Endothelial cell (in vitro differentiated cells): ENCODE measurements at regions not wholly inside any gene's neighbourhood (a gene's known extent, or its start where the extent isn't known, plus 50 kb on each side); places are given as distances from the start of the nearest gene placed in this dataset.

Experiments used
- DNase-seq: peaks from one replicate; pipeline ENCODE4 v3.0.0; 2021; ENCODE audit warnings: low spot score
- H3K27ac Mint-ChIP-seq: one replicate; pipeline ENCODE4 v1.8.0; 2021; ENCODE audit warnings: mixed read lengths, inconsistent platforms; ENCODE audit not compliant: unreplicated experiment
- H3K27me3 Mint-ChIP-seq: one replicate; pipeline ENCODE4 v1.8.0; 2021; ENCODE audit warnings: mild to moderate bottlenecking, moderate library complexity, mixed read lengths, inconsistent platforms; ENCODE audit not compliant: unreplicated experiment
- H3K36me3 Mint-ChIP-seq: one replicate; pipeline ENCODE4 v1.8.0; 2021; ENCODE audit warnings: mild to moderate bottlenecking, low read depth, mixed read lengths, inconsistent platforms; ENCODE audit not compliant: unreplicated experiment
- H3K4me1 Mint-ChIP-seq: one replicate; pipeline ENCODE4 v1.8.0; 2021; ENCODE audit warnings: mild to moderate bottlenecking, mixed read lengths, inconsistent platforms; ENCODE audit not compliant: unreplicated experiment
- H3K4me3 Mint-ChIP-seq: one replicate; pipeline ENCODE4 v1.8.0; 2021; ENCODE audit warnings: mild to moderate bottlenecking, mixed read lengths, inconsistent platforms; ENCODE audit not compliant: unreplicated experiment
- H3K9me3 Mint-ChIP-seq: one replicate; pipeline ENCODE4 v1.8.0; 2021; ENCODE audit warnings: mixed read lengths, inconsistent platforms; ENCODE audit not compliant: unreplicated experiment
- TF ChIP-seq, protein P1 (sequence below): fragments of 200-600 bp; sonication (generic); IDR thresholded peaks from one replicate; pipeline ENCODE4 v1.5.0; 2021; ENCODE audit warnings: antibody characterized with exemption; ENCODE audit not compliant: unreplicated experiment

DNA sequence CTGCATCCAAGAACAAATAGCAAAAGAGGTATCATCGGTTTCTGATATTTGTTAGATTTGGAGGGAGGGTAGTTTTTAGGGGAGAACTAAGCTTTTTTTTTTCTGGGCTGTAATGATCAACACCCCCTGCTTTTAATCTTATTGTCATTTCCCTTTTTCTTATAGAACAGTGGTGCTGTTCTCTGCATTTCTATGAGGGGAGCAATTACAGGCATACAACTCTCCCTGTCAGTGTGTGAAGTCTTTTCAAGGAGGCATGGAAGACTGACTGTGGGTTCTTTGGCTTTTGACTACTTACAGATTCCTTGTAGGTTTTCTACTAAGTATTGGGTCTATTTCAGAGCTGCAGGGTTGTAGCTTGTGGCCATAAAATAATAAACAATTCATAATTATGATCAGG lies 632.3 kb downstream of the TFAP2B start:
- Mint-ChIP-seq H3K27ac (no peak overlapping the region), H3K27me3 (no peaks in the 10 kb centered on the region), H3K36me3 (no peaks in the 10 kb centered on the region), H3K4me3 (no peak overlapping the region), H3K9me3 (no peaks in the 10 kb centered on the region), H3K4me1 (peaks cover 8% of the 10 kb centered on the region)
- TF ChIP-seq, protein P1, sequence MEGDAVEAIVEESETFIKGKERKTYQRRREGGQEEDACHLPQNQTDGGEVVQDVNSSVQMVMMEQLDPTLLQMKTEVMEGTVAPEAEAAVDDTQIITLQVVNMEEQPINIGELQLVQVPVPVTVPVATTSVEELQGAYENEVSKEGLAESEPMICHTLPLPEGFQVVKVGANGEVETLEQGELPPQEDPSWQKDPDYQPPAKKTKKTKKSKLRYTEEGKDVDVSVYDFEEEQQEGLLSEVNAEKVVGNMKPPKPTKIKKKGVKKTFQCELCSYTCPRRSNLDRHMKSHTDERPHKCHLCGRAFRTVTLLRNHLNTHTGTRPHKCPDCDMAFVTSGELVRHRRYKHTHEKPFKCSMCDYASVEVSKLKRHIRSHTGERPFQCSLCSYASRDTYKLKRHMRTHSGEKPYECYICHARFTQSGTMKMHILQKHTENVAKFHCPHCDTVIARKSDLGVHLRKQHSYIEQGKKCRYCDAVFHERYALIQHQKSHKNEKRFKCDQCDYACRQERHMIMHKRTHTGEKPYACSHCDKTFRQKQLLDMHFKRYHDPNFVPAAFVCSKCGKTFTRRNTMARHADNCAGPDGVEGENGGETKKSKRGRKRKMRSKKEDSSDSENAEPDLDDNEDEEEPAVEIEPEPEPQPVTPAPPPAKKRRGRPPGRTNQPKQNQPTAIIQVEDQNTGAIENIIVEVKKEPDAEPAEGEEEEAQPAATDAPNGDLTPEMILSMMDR = no peak
- no peak for DNase-seq

DNA sequence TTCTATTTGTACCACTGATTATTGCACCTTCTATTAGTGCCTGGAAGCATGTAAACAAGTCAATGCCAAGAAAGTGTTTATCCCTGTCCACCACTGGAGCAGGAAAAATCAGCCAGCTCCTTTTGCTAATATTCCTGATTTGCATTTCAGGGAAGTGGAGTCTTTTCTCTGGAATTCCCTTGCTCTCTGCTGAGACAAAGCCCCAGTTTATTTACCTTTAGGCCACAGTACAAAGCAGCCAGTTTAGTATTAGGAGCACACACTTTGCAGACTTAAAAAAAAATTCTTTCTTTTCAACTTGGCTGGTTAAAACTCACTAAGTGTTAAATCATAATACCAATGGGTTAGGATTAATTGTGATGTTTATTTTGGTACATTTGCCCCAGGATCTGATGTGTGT lies 631.1 kb downstream of the PKHD1 start:
- Mint-ChIP-seq H3K27me3 (no peaks in the 10 kb centered on the region), H3K4me3 (no peak overlapping the region), H3K9me3 (no peaks in the 10 kb centered on the region), H3K4me1 (peaks cover 26% of the 10 kb centered on the region), H3K36me3 (no peaks in the 10 kb centered on the region), H3K27ac (no peak overlapping the region)
- DNase-seq = no peak
- TF ChIP-seq, protein P1 = no peak

DNA sequence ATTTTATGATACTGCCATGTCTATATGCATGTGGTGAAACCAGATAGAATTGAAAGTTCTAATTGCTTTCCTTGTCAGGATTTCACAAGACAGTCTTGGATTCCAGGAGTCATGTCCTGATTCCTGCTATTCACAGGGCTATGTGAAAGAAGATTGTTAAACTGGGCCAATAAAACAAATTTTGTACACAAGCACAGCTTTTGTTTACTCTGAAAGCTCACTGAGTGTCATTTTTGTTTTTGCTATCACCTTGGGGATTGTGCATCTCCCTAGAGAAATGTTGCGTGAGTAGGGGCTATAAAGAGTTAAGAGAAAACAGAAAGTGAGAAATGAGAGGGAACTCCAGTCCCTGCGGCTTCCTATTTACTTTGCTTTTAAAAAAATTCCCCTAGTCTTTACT lies 627.5 kb downstream of the PKHD1 start:
- Mint-ChIP-seq H3K9me3 (no peaks in the 10 kb centered on the region), H3K27me3 (no peaks in the 10 kb centered on the region), H3K4me3 (no peak overlapping the region), H3K36me3 (no peaks in the 10 kb centered on the region), H3K27ac (no peak overlapping the region), H3K4me1 (peaks cover 26% of the 10 kb centered on the region)
- TF ChIP-seq, protein P1 = no peak
- DNase-seq = no peak

DNA sequence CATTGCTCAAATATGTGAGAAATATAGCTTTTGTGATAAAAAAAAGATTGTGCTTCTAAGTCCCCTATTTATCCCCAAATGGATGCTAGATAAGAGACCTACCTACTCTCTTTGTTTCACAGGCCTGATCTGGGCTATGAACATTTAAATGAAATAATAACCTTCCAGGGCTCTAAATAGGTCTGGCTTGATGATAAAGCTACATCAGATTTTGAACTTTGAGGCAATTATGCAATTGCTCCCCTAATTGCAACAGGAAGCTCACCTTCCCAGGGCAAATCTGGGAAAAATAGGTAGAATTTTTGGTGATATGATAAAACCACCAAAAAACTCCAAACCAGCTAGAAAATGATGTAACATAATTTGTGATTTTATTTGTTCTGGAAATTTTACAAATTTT lies 624.5 kb downstream of the PKHD1 start:
- TF ChIP-seq, protein P1 = no peak
- H3K4me1 Mint-ChIP-seq = peaks cover 6% of the 10 kb centered on the region
- H3K27me3 Mint-ChIP-seq = no peaks in the 10 kb centered on the region
- no peaks in the 10 kb centered on the region for H3K9me3 Mint-ChIP-seq
- no peak for DNase-seq
- no peak overlapping the region for H3K27ac Mint-ChIP-seq
- no peaks in the 10 kb centered on the region for H3K36me3 Mint-ChIP-seq
- H3K4me3 Mint-ChIP-seq = no peak overlapping the region

DNA sequence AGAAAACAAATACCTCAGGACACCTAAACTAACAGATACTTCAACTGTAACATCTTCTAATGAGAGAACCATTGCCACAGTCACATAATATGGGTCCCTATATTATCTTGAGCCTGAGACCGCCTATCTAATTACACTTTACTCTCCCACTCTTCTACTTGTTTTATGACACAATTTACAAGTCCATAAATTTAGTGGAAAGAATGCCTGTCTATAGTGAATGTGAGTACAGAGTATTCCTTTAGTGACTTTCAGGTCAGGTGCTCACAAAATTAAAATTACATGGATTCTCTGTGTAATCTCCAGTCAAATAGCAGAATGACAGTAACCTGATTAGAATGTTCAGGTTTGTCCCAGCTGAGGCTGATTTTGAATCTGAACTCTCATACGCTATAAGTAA lies 624.1 kb downstream of the PKHD1 start:
- Mint-ChIP-seq H3K27me3 (no peaks in the 10 kb centered on the region), H3K4me1 (peaks cover 6% of the 10 kb centered on the region), H3K9me3 (no peaks in the 10 kb centered on the region), H3K27ac (no peak overlapping the region), H3K4me3 (no peak overlapping the region), H3K36me3 (no peaks in the 10 kb centered on the region)
- TF ChIP-seq, protein P1 = no peak
- no peak for DNase-seq
